Cardiac muscle cell (in vitro differentiated cells and primary cell): ENCODE measurements at regions not wholly inside any gene's neighbourhood (a gene's known extent, or its start where the extent isn't known, plus 50 kb on each side); places are given as distances from the start of the nearest gene placed in this dataset.

Source experiments
- DNase-seq, 2 donors: peaks; one replicate each; pipeline versions ENCODE4 v3.0.0 to v3.0.0-alpha.2; 2010 to 2017; ENCODE audit warnings: low read depth in 1 of 2, low spot score in 1 of 2
- H3K27ac ChIP-seq: fragments of 200-600 bp; sonication (generic); 2 replicates; pipeline ENCODE4 v1.5.1; 2016
- H3K27me3 ChIP-seq: fragments of 200-600 bp; sonication (generic); 2 replicates; pipeline ENCODE4 v1.6.0; 2016; ENCODE audit warnings: control low read depth
- H3K36me3 ChIP-seq: fragments of 200-600 bp; sonication (generic); 2 replicates; pipeline ENCODE4 v1.5.1; 2016; ENCODE audit warnings: control low read depth
- H3K4me1 ChIP-seq: fragments of 200-600 bp; sonication (generic); 2 replicates; pipeline ENCODE4 v1.8.1; 2017; ENCODE audit warnings: low read depth, mild to moderate bottlenecking, mixed run types
- H3K4me3 ChIP-seq: fragments of 200-600 bp; sonication (generic); 2 replicates; pipeline ENCODE4 v1.5.1; 2016; ENCODE audit warnings: mild to moderate bottlenecking
- H3K9me3 ChIP-seq: fragments of 200-600 bp; sonication (generic); 2 replicates; pipeline ENCODE4 v1.5.1; 2017; ENCODE audit warnings: low read depth, mild to moderate bottlenecking, control low read depth
- CTCF ChIP-seq: IDR thresholded peaks from 2 replicates; pipeline ENCODE4 v1.5.1; 2012; ENCODE audit warnings: low read depth, mild to moderate bottlenecking, low read length

GRCh38 chr10:16386855-16387254 lies 50.0 kb upstream of the PTER start:
- Histone ChIP-seq H3K9me3 (no peaks in the 10 kb centered on the region), H3K4me3 (no peak overlapping the region), H3K4me1 (no peaks in the 10 kb centered on the region), H3K36me3 (no peaks in the 10 kb centered on the region), H3K27ac (no peak overlapping the region), H3K27me3 (no peaks in the 10 kb centered on the region)
- no peak for DNase-seq
- no peak for TF ChIP-seq CTCF
